Dermis microvascular lymphatic vessel endothelial cell (primary cell): ENCODE measurements at regions not wholly inside any gene's neighbourhood (a gene's known extent, or its start where the extent isn't known, plus 50 kb on each side); places are given as distances from the start of the nearest gene placed in this dataset.

Source experiments
- DNase-seq, 2 donors: peaks; one replicate each; pipeline versions ENCODE4 v3.0.0 to v3.0.0-alpha.2; 2010; ENCODE audit warnings: low read depth in 2 of 2

DNA sequence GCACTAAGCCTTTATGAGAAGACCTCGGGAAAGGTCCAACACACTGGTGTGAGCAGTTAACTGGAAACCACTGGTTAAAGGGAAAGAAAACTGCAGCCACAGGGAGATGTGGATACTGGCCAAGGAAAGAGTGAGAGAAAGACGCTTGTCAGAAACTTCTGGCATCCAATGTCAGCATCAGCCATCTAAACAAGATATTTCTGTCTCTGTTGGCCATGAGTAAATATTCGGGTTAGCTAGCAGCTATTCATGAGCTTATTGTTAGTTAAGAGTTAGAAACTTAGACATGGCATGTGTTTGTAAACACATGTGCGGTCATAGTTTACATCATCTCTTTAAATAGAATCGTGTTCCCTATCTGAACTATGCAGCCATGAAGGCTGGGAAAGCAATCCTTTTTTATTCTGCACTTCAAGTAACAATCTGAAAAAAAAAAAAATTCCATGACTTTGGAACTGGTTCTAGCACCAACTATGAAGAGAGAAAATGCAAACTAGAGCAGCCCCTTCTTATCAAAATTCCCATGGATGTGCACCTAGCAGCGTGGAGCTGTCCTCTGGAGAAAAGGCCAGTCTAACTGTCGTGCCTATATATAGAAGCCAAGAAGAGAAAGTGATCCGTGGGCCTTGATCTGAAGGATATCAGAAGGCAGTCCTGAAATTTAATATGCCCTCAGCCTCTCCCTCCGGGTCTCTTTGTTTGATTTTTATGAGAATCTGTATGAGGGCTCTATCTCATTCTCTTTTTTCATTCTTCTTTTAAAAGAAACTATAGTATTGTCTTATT, 84.0 kb upstream of the RFX8 start:
- DNase-seq = peak in 1 of 2 donors; percentile 25

- no peak for DNase-seq
These were observed 81.1 kb upstream of the RFX8 start for GRCh38 chr2:101556033-101556459.

- peak in 1 of 2 donors; percentile 26 for DNase-seq
These were observed 76.5 kb upstream of the RFX8 start for GRCh38 chr2:101551336-101551888.

- no peak for DNase-seq
These were observed 75.6 kb upstream of the RFX8 start for GRCh38 chr2:101550555-101550954.

DNA sequence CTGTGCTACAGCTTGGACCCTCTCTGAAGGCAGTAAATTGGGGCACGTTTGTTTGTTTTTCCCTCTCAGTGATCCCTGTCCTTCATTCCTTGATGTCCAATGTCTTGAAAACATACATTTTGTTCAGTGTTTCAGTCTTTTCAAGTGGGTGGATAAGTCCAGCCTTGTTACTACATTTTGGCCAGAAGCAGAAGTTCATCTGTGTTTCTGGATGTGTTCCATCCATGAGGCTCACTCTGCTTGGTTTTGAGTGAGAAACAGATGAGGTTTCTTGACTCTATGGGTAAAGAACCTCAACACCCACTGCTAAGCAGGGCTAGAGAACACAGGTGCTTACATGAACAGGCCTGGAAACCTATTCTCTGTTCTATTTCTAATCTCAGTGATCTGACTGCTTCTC, 74.5 kb upstream of the RFX8 start:
- no peak for DNase-seq

GRCh38 chr2:101546376-101547058, 71.6 kb upstream of the RFX8 start:
- DNase-seq = peak in 1 of 2 donors; percentile 78

DNA sequence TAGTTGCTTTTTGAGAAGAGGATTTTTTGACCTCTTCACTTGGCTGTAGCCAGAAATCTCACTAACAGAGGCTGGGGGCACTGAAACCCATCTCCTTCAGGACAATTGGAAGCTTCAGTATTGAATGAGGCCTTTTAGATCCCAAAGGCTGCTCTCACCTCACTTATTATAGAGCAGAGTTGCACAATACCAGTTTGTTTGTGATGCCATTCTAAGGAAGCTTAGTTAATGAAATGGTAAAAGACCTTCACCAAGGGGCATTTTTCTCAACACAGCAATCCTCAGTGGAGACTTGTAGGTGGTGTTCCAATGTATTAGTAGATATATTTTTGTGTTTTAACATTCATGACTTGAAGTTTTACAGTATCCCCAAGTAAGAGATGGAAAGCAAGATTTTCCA, 71.0 kb upstream of the RFX8 start:
- no peak for DNase-seq

- no peak for DNase-seq
These were observed 65.6 kb upstream of the RFX8 start for GRCh38 chr2:101540518-101540917.

GRCh38 chr2:101538076-101538475, 63.2 kb upstream of the RFX8 start:
- peak in 1 of 2 donors; percentile 60 for DNase-seq

DNA sequence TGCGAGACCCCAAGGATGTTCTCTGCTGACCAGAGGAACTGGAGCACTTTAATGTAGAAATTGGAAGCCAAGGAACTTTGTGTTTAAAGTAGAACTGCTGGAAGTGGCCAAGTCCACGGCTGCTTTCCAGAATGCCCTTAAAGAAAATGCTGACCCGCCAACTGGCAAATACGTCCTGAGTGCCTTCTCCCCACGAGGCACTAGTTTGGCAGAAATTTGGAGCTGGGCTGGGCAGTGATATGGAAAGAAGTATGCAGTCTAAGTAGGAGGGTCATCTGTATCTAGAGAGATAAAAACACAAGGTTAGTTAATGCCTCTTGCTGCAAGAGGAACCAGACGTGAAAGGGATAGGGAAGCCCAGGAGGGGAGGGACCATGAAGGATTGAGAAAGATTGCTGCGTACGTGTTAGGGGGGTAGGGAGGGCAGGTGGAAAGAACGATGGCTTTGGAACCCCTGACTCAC, 59.3 kb upstream of the RFX8 start:
- DNase-seq = no peak

- DNase-seq = peak; percentile 65 to 80
These were observed 58.7 kb upstream of the RFX8 start for GRCh38 chr2:101533561-101534148.

DNA sequence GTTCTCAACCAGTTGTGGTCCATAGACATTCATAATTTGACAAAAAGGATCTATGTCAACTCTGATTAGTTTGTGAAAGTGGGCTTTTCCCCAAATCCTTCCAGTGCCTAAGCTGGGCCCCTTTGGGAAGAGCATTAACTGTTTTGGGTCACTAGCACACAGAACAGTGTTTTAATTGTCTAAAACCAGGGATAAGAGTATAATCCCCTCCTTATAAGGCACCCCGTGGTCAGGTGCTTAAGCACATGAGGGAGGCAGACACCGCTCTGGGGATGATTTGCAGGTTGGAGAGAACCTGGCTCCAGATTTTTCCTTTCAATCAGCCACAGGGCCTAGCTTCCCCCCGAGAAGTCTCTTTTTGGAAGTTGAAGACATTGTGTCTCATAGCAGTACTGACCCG, 53.6 kb upstream of the RFX8 start:
- DNase-seq = no peak

DNA sequence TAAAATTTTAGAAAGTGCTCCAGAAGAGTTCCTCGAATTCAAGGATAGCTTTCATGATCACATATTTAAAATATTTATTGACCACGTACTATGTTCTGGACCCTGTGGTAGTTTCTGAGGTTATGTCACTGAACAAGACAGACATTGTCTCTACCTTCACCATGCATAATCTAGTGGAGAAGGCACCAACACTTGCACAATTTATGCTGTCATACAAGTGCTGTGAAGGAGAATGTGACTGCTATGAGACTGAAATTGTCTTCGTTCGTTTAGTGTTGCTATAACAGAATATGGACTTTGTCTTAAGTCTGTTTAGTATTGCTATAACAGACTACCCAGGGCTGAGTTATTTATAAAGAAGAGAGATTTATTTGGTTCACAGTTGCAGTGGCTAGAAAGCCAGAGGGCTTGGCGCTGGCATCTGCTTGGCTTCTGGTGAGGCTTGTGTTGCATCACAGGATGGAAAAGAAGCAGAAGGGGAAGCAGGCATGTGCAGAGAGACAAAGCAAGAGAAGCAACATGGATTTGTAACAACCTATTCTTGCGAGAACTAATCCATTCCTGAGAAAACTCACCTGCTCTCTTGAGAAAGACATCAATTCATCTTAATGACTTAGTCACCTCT, 50.0 kb upstream of the RFX8 start:
- no peak for DNase-seq
